Activated CD4-positive, alpha-beta T cell treated with anti-CD3 and anti-CD28 coated beads, Interleukin-2, Interleukin-4, amounts not matched to agents 100 ng/mL and 50 ng/mL, durations not matched to agents 16 hours and 8 hours (primary cell): ENCODE measurements at regions not wholly inside any gene's neighbourhood (a gene's known extent, or its start where the extent isn't known, plus 50 kb on each side); places are given as distances from the start of the nearest gene placed in this dataset.
A peak's percentile ranks its signal among the peaks of the same experiment; 100 is the strongest.
"Not testable (repeated sequence)": the region's sequence is repeated elsewhere in the genome, so short reads cannot be mapped to it uniquely, and the experiment has no call there.

ENCODE experiments used
- DNase-seq: peaks from one replicate; pipeline ENCODE4 v3.0.0-alpha.2; 2020; ENCODE audit warnings: low spot score

- DNase-seq, result no peak
These were observed 335.2 kb downstream of the PPP1R2C start for GRCh38 chrX:42442745-42443144.

- no peak for DNase-seq
These were observed 340.8 kb downstream of the PPP1R2C start for GRCh38 chrX:42437211-42437610.

- DNase-seq, result no peak
These were observed 343.4 kb downstream of the PPP1R2C start for GRCh38 chrX:42434458-42435166.

- DNase-seq, result no peak
These were observed 345.4 kb downstream of the PPP1R2C start for GRCh38 chrX:42432552-42432951.

- DNase-seq, result no peak
These were observed 355.0 kb downstream of the PPP1R2C start for GRCh38 chrX:42422961-42423360.

- no peak for DNase-seq
These were observed 357.5 kb downstream of the PPP1R2C start for GRCh38 chrX:42420426-42420825.

GRCh38 chrX:42415636-42416035, 362.3 kb downstream of the PPP1R2C start:
- DNase-seq, result no peak

- no peak for DNase-seq
These were observed 363.9 kb downstream of the PPP1R2C start for GRCh38 chrX:42414057-42414456.

- DNase-seq, result no peak
These were observed 378.3 kb downstream of the PPP1R2C start for GRCh38 chrX:42399632-42400024.

GRCh38 chrX:42398967-42399631, 378.9 kb downstream of the PPP1R2C start:
- peak; percentile 3 for DNase-seq

- no peak for DNase-seq
These were observed 381.8 kb downstream of the PPP1R2C start for GRCh38 chrX:42396136-42396535.

- DNase-seq, result no peak
These were observed 385.1 kb downstream of the PPP1R2C start for GRCh38 chrX:42392846-42393245.

- no peak for DNase-seq
These were observed 391.3 kb downstream of the PPP1R2C start for GRCh38 chrX:42386681-42387080.

GRCh38 chrX:42385730-42386129, 392.2 kb downstream of the PPP1R2C start:
- no peak for DNase-seq

GRCh38 chrX:42384956-42385355, 393.0 kb downstream of the PPP1R2C start:
- DNase-seq, result no peak

- no peak for DNase-seq
These were observed 399.1 kb downstream of the PPP1R2C start for GRCh38 chrX:42378857-42379256.

GRCh38 chrX:42375086-42375485, 402.9 kb downstream of the PPP1R2C start:
- DNase-seq, result no peak

GRCh38 chrX:42366181-42366580, 411.8 kb downstream of the PPP1R2C start:
- DNase-seq, result no peak

- no peak for DNase-seq
These were observed 415.7 kb downstream of the PPP1R2C start for GRCh38 chrX:42362219-42362618.

GRCh38 chrX:42342981-42343380, 419.6 kb upstream of the CASK start:
- not testable (repeated sequence) for DNase-seq
